ENCODE measurements at regions not wholly inside any gene's neighbourhood (a gene's known extent, or its start where the extent isn't known, plus 50 kb on each side); places are given as distances from the start of the nearest gene placed in this dataset.

DNA sequence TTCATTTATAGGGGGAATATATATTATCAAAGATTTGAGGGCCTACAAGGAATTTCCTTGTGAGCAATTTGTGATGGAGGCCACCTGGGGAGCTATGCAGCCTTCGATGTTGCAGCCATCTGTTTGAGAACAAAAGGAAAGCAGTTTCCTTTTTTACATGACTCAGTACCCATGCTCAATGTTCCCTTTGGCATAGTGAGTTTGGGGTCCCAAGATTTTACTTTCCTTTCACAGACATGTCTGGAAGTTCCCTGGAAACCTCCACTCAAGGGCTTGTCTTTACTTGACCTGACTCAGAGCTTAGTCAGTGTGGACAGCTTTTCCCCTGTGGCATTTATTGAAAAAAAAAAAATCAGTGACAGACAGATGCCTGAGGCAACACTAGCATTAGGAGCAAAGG lies 73.5 kb upstream of the VIPR2 start:
- no peak for TF ChIP-seq RAD21 (IDR thresholded peaks at IDR 0.05; ENCODE audit: low read depth)
- no peak for TF ChIP-seq CEBPB (IDR thresholded peaks at IDR 0.05)
- no peak for TF ChIP-seq TAF1 (IDR thresholded peaks at IDR 0.05; ENCODE audit: low read depth)
- no peak for TF ChIP-seq EGR1 (IDR thresholded peaks at IDR 0.05)
- no peak for TF ChIP-seq EP300 (IDR thresholded peaks at IDR 0.05; ENCODE audit: borderline replicate concordance)

All from Ishikawa (cell line).